ENCODE measurements at regions not wholly inside any gene's neighbourhood (a gene's known extent, or its start where the extent isn't known, plus 50 kb on each side); places are given as distances from the start of the nearest gene placed in this dataset.

- DNase-seq: no peak
Observed at GRCh38 chr12:105977652-105978051, 161.1 kb downstream of the NUAK1 start.

- no peak for DNase-seq
Observed at GRCh38 chr12:105978276-105978675, 160.5 kb downstream of the NUAK1 start.

- no peak for DNase-seq
Observed at GRCh38 chr12:105978686-105979085, 160.1 kb downstream of the NUAK1 start.

GRCh38 chr12:105980085-105980484 is 158.7 kb downstream of the NUAK1 start:
- DNase-seq: no peak

GRCh38 chr12:105980533-105980932 is 158.2 kb downstream of the NUAK1 start:
- DNase-seq: no peak

- no peak for DNase-seq
Observed at GRCh38 chr12:105982022-105982421, 156.7 kb downstream of the NUAK1 start.

GRCh38 chr12:105983622-105984320 is 155.0 kb downstream of the NUAK1 start:
- DNase-seq: no peak

GRCh38 chr12:105985383-105985782 is 153.4 kb downstream of the NUAK1 start:
- DNase-seq: no peak

GRCh38 chr12:105986779-105987684 is 151.7 kb downstream of the NUAK1 start:
- no peak for DNase-seq

- DNase-seq: no peak
Observed at GRCh38 chr12:105987685-105988035, 151.1 kb downstream of the NUAK1 start.

GRCh38 chr12:105992849-105993740 is 145.7 kb downstream of the NUAK1 start:
- DNase-seq: no peak

GRCh38 chr12:105993766-105994555 is 144.8 kb downstream of the NUAK1 start:
- DNase-seq: no peak

GRCh38 chr12:105995961-105996431 is 142.8 kb downstream of the NUAK1 start:
- no peak for DNase-seq

- no peak for DNase-seq
Observed at GRCh38 chr12:105998561-105998960, 140.2 kb downstream of the NUAK1 start.

GRCh38 chr12:106000382-106001104 is 138.2 kb downstream of the NUAK1 start:
- no peak for DNase-seq

- no peak for DNase-seq
Observed at GRCh38 chr12:106001105-106001836, 137.5 kb downstream of the NUAK1 start.

GRCh38 chr12:106001837-106002218 is 136.9 kb downstream of the NUAK1 start:
- no peak for DNase-seq

GRCh38 chr12:106003297-106003696 is 135.5 kb downstream of the NUAK1 start:
- DNase-seq: no peak

GRCh38 chr12:106004289-106004688 is 134.5 kb downstream of the NUAK1 start:
- DNase-seq: no peak

GRCh38 chr12:106006382-106006781 is 132.4 kb downstream of the NUAK1 start:
- no peak for DNase-seq

- no peak for DNase-seq
Observed at GRCh38 chr12:106006940-106007339, 131.8 kb downstream of the NUAK1 start.

All from CD4-positive, alpha-beta T cell treated with Interleukin-10 for 1 hour (primary cell).